OCI-LY7 (cell line): ENCODE measurements at regions not wholly inside any gene's neighbourhood (a gene's known extent, or its start where the extent isn't known, plus 50 kb on each side); places are given as distances from the start of the nearest gene placed in this dataset.

Experiments
- BruUV-seq: library from RNA; stranded (reverse); fragments of 400-500 nt; replicated peaks from 2 replicates; lab custom pipeline; 2021; lab: Mats Ljungman, UMichigan
- CTCF ChIA-PET: fragments of 300-600 bp; sonication (Branson Sonifier 250); formaldehyde crosslinking; loops from one replicate; lab custom pipeline; 2022; ENCODE audit warnings: antibody characterized with exemption; ENCODE audit not compliant: unreplicated experiment; lab: Charles Lee
- POLR2A ChIA-PET: fragments of 300-600 bp; sonication (Branson Sonifier 250); formaldehyde crosslinking; loops from one replicate; lab custom pipeline; 2022; ENCODE audit warnings: antibody characterized with exemption; lab: Charles Lee
- DNase-seq: peaks from one replicate; pipeline ENCODE4 v3.0.0-alpha.2; 2015; ENCODE audit warnings: low spot score
- H2AFZ ChIP-seq: fragments of 200-600 bp; sonication (generic), shearing (Covaris generic); 2 replicates; pipeline ENCODE4 v1.6.1; 2014; ENCODE audit warnings: mild to moderate bottlenecking, antibody characterized with exemption, low read length, moderate library complexity
- H3K27ac ChIP-seq: fragments of 200-600 bp; sonication (generic); 2 replicates; pipeline ENCODE4 v1.5.1; 2014; ENCODE audit warnings: mixed run types, low read depth, mild to moderate bottlenecking, moderate library complexity, low read length, inconsistent platforms; ENCODE audit not compliant: poor library complexity, severe bottlenecking
- H3K36me3 ChIP-seq: fragments of 200-600 bp; sonication (generic); 2 replicates; pipeline ENCODE4 v1.6.1; 2014; ENCODE audit warnings: mild to moderate bottlenecking, antibody characterized with exemption, low read length, moderate library complexity, mixed read lengths; ENCODE audit not compliant: insufficient read depth
- H3K4me1 ChIP-seq: fragments of 200-600 bp; sonication (generic); 2 replicates; pipeline ENCODE4 v1.5.1; 2014; ENCODE audit warnings: mild to moderate bottlenecking, low read length; ENCODE audit not compliant: insufficient read depth, poor library complexity, severe bottlenecking
- H3K4me2 ChIP-seq: fragments of 200-600 bp; sonication (generic); 2 replicates; pipeline ENCODE4 v1.6.1; 2014; ENCODE audit warnings: mild to moderate bottlenecking, low read length
- H3K4me3 ChIP-seq: fragments of 200-600 bp; sonication (generic); 2 replicates; pipeline ENCODE4 v1.5.1; 2014; ENCODE audit warnings: mild to moderate bottlenecking, low read depth, low read length; ENCODE audit not compliant: poor library complexity, severe bottlenecking
- H3K79me2 ChIP-seq: fragments of 200-600 bp; sonication (generic); 2 replicates; pipeline ENCODE4 v1.6.1; 2016; ENCODE audit warnings: low read depth, mild to moderate bottlenecking, low read length, moderate library complexity, mixed read lengths; ENCODE audit not compliant: insufficient read depth
- H3K9me2 ChIP-seq: fragments of 200-600 bp; sonication (generic); 2 replicates; pipeline ENCODE4 v1.6.1; 2016; ENCODE audit warnings: mild to moderate bottlenecking, low read length, mixed read lengths; ENCODE audit not compliant: insufficient read depth
- H3K9me3 ChIP-seq: fragments of 200-600 bp; sonication (generic); 2 replicates; pipeline ENCODE4 v1.6.1; 2014; ENCODE audit warnings: mild to moderate bottlenecking, mixed run types, low read length, mixed read lengths
- H4K20me1 ChIP-seq: fragments of 200-600 bp; sonication (generic); 2 replicates; pipeline ENCODE4 v1.6.1; 2014; ENCODE audit warnings: mild to moderate bottlenecking, antibody characterized with exemption, low read length, moderate library complexity, mixed read lengths; ENCODE audit not compliant: insufficient read depth
- CTCF ChIP-seq: fragments of 200-600 bp; sonication (generic); conservative IDR thresholded peaks from 2 replicates; pipeline ENCODE4 v1.5.1; 2014; ENCODE audit warnings: mild to moderate bottlenecking, antibody characterized with exemption, low read length, moderate library complexity, mixed read lengths
- EZH2phosphoT487 ChIP-seq: fragments of 200-600 bp; sonication (generic); IDR thresholded peaks from 2 replicates; pipeline ENCODE4 v1.6.1; 2018; ENCODE audit warnings: low read depth, borderline replicate concordance, mild to moderate bottlenecking, mixed run types, antibody characterized with exemption, low read length, moderate library complexity, mixed read lengths
- intact Hi-C: fragments of 100-400 bp; cut with micrococcal nuclease; formaldehyde crosslinking; loops from one replicate; pipeline ENCODE4 v1.10.0; 2022; ENCODE audit not compliant: unreplicated experiment

- POLR2A ChIA-PET: no interaction called here
These were observed 111.2 kb upstream of the MCTP2 start for GRCh38 chr15:94119923-94120775.

DNA sequence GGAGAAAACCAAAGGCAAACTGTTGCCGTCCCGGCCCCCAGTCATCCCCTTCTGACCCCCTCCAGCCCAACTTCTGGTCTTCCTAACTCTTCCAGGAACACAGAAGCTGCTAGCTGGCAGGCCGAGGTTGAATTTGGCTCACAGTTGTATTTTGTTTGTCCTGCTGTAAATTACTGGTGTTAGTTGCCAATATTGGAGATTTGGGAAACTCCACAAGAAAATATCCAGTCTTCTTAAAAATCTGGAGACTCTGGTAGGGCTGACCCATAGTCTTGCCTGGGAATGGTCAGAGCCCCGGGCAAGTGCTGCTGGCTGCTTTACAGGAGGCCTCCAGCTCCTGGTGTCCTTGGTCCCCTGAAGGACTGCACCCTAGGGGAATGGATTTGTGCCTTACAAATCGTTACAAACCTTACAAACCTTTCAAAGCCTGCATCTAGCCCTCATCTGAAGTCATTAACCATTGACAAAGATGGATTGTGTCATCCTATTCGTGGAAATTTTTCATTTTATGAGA, 112.0 kb upstream of the MCTP2 start:
- Histone ChIP-seq H4K20me1 (no peaks in the 10 kb centered on the region), H3K4me2 (no peak overlapping the region), H3K4me1 (no peaks in the 10 kb centered on the region), H3K36me3 (no peaks in the 10 kb centered on the region), H2AFZ (peak overlapping the region; percentile 38; the same call in 1 of the 2 replicates), H3K9me2 (no peaks in the 10 kb centered on the region), H3K79me2 (no peaks in the 10 kb centered on the region), H3K4me3 (no peak overlapping the region), H3K27ac (no peak overlapping the region), H3K9me3 (no peaks in the 10 kb centered on the region)
- ChIA-PET POLR2A (no interaction called here), CTCF (no interaction called here)
- TF ChIP-seq EZH2phosphoT487: no peak
- TF ChIP-seq CTCF: no peak
- intact Hi-C loops: no loop called here
- no peak for DNase-seq
- no TSS peak for BruUV-seq

More at GRCh38 chr15:94119923-94120775, 111.2 kb upstream of the MCTP2 start:
- Histone ChIP-seq H3K9me2 (no peaks in the 10 kb centered on the region), H3K79me2 (no peaks in the 10 kb centered on the region), H3K4me2 (no peak overlapping the region), H3K4me3 (no peak overlapping the region), H3K4me1 (no peaks in the 10 kb centered on the region), H4K20me1 (no peaks in the 10 kb centered on the region), H3K27ac (no peak overlapping the region), H2AFZ (peak overlapping the region; percentile 38; the same call in 1 of the 2 replicates), H3K36me3 (no peaks in the 10 kb centered on the region), H3K9me3 (no peaks in the 10 kb centered on the region)
- BruUV-seq: no TSS peak
- peak; percentile 79 for DNase-seq
- CTCF ChIA-PET: interaction anchor here (0.5 kb wide), 1 partner anchor 1033 kb away, joined by 3 read pairs; no protein-coding TSS in a partner anchor
- TF ChIP-seq CTCF (peak; percentile 98), EZH2phosphoT487 (no peak)
- intact Hi-C loops: loop anchor here (2.0 to 5.0 kb wide), 3 partner anchors 123 to 1088 kb away; no protein-coding TSS in a partner anchor
